NCI-H2171 (cell line): ENCODE measurements at regions not wholly inside any gene's neighbourhood (a gene's known extent, or its start where the extent isn't known, plus 50 kb on each side); places are given as distances from the start of the nearest gene placed in this dataset.
"Not testable (repeated sequence)": the region's sequence is repeated elsewhere in the genome, so short reads cannot be mapped to it uniquely, and the experiment has no call there.

ENCODE experiments used
- DNase-seq: peaks from one replicate; lab custom pipeline; 2025; lab: John Stamatoyannopoulos, UW

DNA sequence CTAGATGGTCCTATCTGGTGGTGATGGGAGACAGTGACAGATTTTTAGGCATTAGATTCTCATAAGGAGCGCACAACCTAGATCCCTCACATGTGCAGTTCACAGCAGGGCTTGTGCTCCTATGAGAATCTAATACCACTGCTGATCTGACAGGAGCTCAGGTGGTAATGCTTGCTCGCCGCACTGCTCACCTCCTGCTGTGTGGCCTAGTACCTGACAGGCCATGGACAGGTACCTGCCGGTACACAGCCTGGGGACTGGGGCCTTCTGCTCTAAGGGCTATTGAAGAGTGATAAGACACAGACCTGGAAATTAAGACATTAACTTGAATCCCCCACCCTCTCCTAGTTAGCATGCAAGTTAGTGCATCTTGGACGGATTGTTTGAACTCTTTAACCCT is 64.4 kb downstream of the KLRB1 start:
- not testable (repeated sequence) for DNase-seq

DNA sequence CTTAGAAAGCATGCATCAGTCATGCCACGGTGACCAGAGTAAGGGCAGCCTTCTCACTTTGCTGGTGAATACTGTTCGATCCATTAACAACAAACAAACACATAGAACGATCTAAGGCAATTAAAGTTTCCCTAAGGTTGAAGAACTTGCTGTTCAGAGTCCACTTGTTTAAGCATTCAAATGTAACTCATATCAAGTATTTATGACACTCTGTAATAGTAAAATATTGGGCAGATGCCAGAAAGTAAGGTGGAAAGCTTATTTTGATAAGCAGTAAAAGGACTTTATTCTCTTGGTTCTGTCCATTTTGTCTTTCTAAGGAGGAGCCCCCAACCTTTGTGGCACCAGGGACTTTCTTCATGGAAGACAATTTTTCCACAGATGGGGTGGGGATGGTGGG is 64.9 kb downstream of the KLRB1 start:
- not testable (repeated sequence) for DNase-seq

DNA sequence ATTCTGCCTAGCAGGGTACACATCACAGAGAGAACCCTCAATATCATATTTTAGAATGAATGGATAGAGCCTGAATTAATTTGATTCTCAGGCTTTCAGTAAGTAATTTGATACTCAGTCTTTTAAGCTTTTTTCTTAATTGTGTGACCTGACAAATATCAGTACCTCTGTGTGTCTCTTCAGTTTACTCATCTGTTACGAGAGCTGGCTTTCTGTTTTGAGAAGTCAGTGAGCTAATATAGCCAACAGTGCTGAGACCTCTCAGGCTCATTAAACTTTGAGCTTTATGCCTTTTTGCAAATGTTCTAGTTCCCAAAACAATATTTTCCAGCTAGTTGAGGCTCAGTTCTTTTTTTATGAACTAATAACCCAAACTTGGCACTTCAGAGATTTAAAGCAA is 91.8 kb downstream of the KLRB1 start:
- not testable (repeated sequence) for DNase-seq

DNA sequence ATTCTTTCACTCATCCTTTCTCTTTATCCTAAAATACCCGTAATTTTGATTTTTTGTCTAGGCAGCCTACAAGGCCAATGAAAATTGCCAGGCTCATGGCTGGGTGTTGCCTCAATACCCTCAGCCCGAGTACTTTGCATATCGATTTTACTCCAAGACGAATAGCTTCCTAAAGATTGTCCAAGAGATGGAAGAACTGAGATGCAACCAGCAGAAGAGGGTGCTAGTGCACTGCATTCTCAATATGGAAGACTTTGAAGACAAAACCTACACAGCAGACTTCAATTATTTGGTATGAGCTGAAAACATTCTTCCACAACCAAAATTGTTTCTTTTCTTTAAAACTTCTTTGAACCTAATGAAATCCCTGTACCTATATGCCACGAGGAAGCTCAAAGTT is 95.0 kb downstream of the KLRB1 start:
- DNase-seq = not testable (repeated sequence)

GRCh38 chr12:9510392-9511011 is 97.2 kb downstream of the KLRB1 start:
- not testable (repeated sequence) for DNase-seq

DNA sequence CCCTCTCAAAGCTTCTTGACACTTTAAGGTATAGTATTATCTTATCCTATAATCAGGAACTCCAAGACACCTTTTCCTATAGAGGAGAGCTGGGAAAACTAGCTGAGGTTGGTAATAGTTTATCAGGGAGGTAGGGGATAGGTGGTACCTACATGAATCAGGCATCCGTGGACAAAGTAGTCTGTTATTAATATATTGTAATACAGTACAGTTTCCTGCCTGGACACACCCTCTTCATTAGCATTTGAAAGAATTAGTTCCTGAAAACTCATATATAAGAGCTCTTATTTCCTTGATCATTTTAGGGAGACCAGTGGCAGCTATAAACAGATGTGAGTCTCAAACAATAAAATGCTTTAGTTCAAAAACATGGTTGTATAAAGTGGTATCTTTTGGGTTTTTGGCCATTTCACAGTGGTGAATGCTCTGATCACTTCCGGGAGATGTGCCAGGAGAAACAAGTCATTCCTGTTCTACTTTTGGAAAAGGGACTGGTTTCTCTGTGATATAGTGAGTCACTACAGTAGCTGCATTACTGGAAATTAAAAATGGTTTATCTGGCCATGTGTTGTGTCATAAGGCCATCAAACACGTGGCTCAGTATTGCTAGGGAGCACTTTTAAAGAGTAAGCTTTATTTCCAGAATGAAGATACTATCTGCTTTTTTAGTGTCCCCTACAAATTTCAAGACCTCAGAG is 98.1 kb downstream of the KLRB1 start:
- DNase-seq = no peak

- no peak for DNase-seq
These were observed 101.0 kb downstream of the KLRB1 start for GRCh38 chr12:9506746-9507145.

DNA sequence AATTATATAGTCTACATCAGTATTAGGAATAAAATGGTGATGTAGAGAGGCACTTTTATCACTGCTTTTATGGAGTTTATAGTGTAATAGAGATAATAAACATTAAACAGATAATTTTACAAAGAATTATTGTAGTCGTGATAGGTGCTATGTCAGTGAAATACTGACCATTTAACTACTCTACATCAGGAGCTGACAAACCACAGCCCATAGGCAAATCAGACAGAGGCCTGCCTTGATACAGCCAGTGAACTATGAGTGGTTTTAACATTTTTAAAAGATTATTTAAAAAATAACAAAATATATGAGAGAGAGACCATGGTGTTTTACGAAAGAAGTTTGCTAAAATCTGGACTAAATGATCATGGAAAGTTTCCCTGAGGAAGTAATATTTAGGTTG is 104.3 kb downstream of the KLRB1 start:
- DNase-seq = not testable (repeated sequence)

- not testable (repeated sequence) for DNase-seq
These were observed 104.9 kb downstream of the KLRB1 start for GRCh38 chr12:9502845-9503244.

DNA sequence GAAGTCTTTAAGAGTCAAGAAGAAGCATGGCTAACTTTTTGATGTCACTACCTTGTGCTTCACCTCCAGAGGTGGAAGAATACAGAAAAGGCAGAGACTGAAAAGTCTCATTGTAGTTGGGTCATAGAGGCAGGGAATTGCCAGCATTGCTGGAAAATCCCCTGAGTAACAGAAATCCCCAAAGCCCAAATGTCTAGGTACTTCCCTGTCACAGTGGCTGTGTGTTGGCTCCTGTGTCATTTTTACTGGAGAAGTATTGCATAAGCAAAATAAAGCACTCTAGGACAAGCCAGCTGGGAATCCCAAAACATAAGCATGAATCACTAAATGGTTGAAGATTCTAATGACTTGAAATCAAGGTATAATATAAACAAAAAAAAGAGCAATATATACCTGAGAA is 114.4 kb downstream of the KLRB1 start:
- not testable (repeated sequence) for DNase-seq

GRCh38 chr12:9481289-9481688 is 126.4 kb downstream of the KLRB1 start:
- not testable (repeated sequence) for DNase-seq

GRCh38 chr12:9474197-9474596 is 133.5 kb downstream of the KLRB1 start:
- DNase-seq = not testable (repeated sequence)

GRCh38 chr12:9473638-9474037 is 134.1 kb downstream of the KLRB1 start:
- not testable (repeated sequence) for DNase-seq

DNA sequence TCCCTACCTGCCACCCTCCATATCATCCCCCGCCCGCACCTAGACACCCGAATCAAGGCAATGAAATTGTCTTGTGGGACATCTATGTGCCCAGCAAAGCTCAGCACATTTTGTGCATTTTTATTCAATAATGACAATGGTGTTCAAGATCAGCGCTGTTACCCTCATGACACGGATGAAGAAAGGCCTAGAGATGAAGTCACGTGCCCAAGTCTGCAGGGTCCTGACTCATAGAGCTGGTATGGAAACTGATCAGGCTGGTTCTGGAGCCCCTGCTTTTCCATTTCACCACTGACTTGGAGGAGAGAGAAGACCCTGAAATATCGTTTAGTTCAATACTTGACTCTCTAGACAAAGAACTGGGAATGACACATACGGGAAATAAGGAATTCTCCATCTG is 136.2 kb downstream of the KLRB1 start:
- not testable (repeated sequence) for DNase-seq

GRCh38 chr12:9470367-9470766 is 137.3 kb downstream of the KLRB1 start:
- not testable (repeated sequence) for DNase-seq

DNA sequence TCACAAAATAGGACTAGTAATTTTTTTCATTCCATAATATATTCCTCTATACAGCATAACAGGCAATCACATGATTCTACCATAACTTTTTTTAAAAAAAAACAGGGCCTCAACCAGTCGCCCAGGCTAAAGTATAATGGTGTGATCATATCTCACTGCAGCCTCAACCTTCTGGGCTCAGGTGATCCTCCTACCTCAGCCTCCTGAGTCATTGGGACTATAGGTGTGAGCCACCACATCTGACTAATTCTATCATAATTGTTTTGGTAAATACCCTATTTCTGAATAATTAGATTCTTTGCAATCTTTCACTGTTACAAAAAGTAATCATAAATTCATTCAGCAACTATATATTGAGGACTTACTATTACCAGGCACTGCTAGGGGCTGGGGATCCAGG is 137.8 kb downstream of the KLRB1 start:
- DNase-seq = not testable (repeated sequence)

DNA sequence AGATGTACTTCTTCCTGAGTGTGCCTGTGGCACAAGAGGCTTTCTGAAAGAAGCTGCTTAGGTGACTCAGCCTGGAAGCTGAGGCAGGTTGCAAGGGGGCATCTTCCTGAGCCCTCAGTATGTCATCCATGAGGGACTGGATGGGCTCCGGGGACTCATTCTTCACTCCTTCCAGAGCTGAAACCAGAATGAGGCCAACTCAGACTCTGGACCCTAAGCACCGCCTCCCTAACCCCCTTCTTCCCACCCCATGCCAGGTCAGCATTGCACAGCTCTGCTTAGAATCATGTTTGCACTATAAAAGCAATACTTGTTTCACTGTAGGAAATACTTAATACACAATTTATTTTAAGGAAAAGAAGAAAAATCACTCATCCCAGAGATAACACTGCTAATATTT is 138.3 kb downstream of the KLRB1 start:
- DNase-seq = not testable (repeated sequence)

DNA sequence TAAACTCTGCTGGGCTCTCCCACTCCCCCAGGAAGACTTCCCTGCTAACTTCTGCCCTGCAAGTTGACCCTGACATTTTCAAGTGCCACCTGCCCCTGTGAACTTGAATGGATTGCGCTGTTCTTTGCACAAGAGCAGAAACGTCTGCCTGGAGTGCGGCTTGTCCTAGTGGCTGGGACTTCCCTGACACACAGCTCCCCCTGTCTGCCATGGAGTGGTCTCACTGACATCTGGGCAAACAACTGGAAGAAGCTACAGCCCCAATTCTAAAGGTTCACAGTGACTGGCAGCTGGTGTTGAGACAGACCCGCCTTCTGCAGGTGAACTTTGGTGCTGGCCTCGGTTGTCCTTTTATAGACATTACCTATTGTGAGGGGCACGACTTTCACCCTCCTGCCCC is 138.7 kb downstream of the KLRB1 start:
- DNase-seq = not testable (repeated sequence)

DNA sequence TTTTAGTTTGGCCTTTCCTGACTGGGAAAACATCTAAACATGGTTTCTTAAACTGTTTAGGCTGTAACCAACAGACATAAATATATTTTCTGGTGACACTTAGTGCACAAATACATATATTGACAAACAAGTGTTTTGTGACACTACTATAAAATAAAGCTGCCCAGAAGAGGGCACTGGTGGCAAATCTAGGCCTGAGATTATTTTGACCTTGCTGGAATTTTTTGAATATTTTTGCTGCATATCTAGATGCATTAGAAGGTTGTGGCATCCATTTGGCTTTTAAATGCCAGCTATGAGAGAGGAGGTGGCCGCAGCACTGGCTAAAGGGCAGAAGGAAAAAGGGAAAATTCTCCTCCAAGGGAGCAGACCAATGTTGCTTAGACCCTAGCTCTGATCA is 139.6 kb downstream of the KLRB1 start:
- DNase-seq = not testable (repeated sequence)

GRCh38 chr12:9464408-9464807 is 143.3 kb downstream of the KLRB1 start:
- no peak for DNase-seq

DNA sequence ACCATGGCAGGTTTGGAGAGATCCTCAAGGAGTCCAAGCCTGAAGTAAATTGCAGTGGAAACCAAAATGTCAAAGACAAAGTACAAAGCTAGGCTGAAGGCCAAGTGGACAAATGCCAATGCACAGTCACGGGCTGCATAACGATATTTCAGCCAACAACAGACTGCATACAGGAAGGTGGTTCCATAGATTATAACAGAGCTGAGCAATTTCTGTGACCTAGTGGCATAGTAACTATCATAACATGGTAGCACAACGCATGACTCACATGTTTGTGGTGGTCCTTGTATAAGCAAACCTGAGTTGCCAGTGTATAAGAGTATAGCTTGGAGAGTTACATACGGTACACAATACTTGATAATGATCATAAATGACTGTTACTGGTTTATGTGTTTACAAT is 152.2 kb downstream of the KLRB1 start:
- not testable (repeated sequence) for DNase-seq

GRCh38 chr12:9454021-9454420 is 153.7 kb downstream of the KLRB1 start:
- not testable (repeated sequence) for DNase-seq

DNA sequence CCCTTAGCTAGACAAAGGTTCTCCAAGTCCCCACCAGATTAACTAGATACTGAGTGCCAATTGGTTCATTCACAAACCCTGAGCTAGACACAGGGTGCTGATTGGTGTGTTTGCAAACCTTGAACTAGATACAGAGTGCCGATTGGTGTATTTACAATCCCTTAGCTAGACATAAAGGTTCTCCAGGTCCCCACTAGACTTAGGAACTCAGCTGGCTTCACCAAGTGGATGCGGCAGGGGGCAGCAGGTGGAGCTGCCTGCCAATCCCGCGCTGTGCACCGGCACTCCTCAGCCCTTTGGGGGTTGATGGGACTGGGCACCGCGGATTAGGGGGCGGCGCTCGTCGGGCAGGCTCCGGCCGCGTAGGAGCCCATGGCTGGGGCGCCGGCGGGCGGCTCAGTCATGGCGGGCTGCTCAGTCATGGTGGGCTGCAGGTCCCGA is 157.6 kb downstream of the KLRB1 start:
- DNase-seq = not testable (repeated sequence)
